Astrocyte (in vitro differentiated cells and primary cell): ENCODE measurements at regions not wholly inside any gene's neighbourhood (a gene's known extent, or its start where the extent isn't known, plus 50 kb on each side); places are given as distances from the start of the nearest gene placed in this dataset.
A peak's percentile ranks its signal among the peaks of the same experiment; 100 is the strongest.

ENCODE experiments used
- DNase-seq: peaks from one replicate; pipeline ENCODE4 v3.0.0-alpha.2; 2010; ENCODE audit warnings: low read depth
- FAIRE-seq: peaks from 2 replicates; lab custom pipeline; 2011; peaks lifted over from hg19 to GRCh38; lab: Jason Lieb, UNC
- H2AFZ ChIP-seq: 2 replicates; pipeline ENCODE4 v1.6.0; 2012; ENCODE audit warnings: low read depth, low read length, inconsistent platforms
- H3K27ac ChIP-seq: 2 replicates; pipeline ENCODE4 v1.5.1; 2011; ENCODE audit warnings: low read depth, low read length, inconsistent platforms
- H3K27me3 ChIP-seq: 2 replicates; pipeline ENCODE4 v1.6.0; 2011; ENCODE audit warnings: low read length, inconsistent platforms; ENCODE audit not compliant: insufficient read depth
- H3K36me3 ChIP-seq: 2 replicates; pipeline ENCODE4 v1.5.1; 2011; ENCODE audit warnings: low read length, inconsistent platforms; ENCODE audit not compliant: insufficient read depth
- H3K4me1 ChIP-seq: 2 replicates; pipeline ENCODE4 v1.5.1; 2011; ENCODE audit warnings: low read length, inconsistent platforms; ENCODE audit not compliant: insufficient read depth
- H3K4me2 ChIP-seq: 2 replicates; pipeline ENCODE4 v1.6.0; 2012; ENCODE audit warnings: low read length, inconsistent platforms
- H3K4me3 ChIP-seq: 2 replicates; pipeline ENCODE4 v1.5.1; 2011; ENCODE audit warnings: low read depth, mild to moderate bottlenecking, low read length, inconsistent platforms; ENCODE audit not compliant: insufficient read depth
- H3K79me2 ChIP-seq: 2 replicates; pipeline ENCODE4 v1.6.0; 2012; ENCODE audit warnings: mild to moderate bottlenecking, low read length, inconsistent platforms; ENCODE audit not compliant: insufficient read depth
- H3K9ac ChIP-seq: 2 replicates; pipeline ENCODE4 v1.6.0; 2012; ENCODE audit warnings: mild to moderate bottlenecking, low read length, inconsistent platforms
- H3K9me3 ChIP-seq: 2 replicates; pipeline ENCODE4 v1.5.1; 2012; ENCODE audit warnings: low read depth, mild to moderate bottlenecking, low read length, inconsistent platforms; ENCODE audit not compliant: insufficient read depth
- H4K20me1 ChIP-seq: 2 replicates; pipeline ENCODE4 v1.6.0; 2012; ENCODE audit warnings: low read length, inconsistent platforms; ENCODE audit not compliant: insufficient read depth
- H3K27ac Mint-ChIP-seq: one replicate; pipeline ENCODE4 v1.8.0; 2021; ENCODE audit warnings: mild to moderate bottlenecking, mixed read lengths; ENCODE audit not compliant: unreplicated experiment
- H3K27me3 Mint-ChIP-seq: one replicate; pipeline ENCODE4 v1.8.0; 2021; ENCODE audit warnings: low read depth, mixed read lengths; ENCODE audit not compliant: unreplicated experiment
- H3K36me3 Mint-ChIP-seq: one replicate; pipeline ENCODE4 v1.8.0; 2021; ENCODE audit warnings: low read depth, mixed read lengths; ENCODE audit not compliant: unreplicated experiment
- H3K4me1 Mint-ChIP-seq: one replicate; pipeline ENCODE4 v1.8.0; 2021; ENCODE audit warnings: low read depth, mixed read lengths; ENCODE audit not compliant: unreplicated experiment
- H3K4me3 Mint-ChIP-seq: one replicate; pipeline ENCODE4 v1.8.0; 2021; ENCODE audit warnings: mild to moderate bottlenecking, moderate library complexity, mixed read lengths; ENCODE audit not compliant: unreplicated experiment
- H3K9me3 Mint-ChIP-seq: one replicate; pipeline ENCODE4 v1.8.0; 2021; ENCODE audit warnings: mild to moderate bottlenecking, mixed read lengths; ENCODE audit not compliant: unreplicated experiment
- EZH2 ChIP-seq: IDR thresholded peaks from 2 replicates; pipeline ENCODE4 v1.6.1; 2012; ENCODE audit warnings: mild to moderate bottlenecking, low read length, inconsistent platforms; ENCODE audit not compliant: insufficient read depth
- TF ChIP-seq, protein P1 (sequence below): IDR thresholded peaks from 2 replicates; pipeline ENCODE4 v1.5.1; 2011; ENCODE audit warnings: low read depth, mild to moderate bottlenecking, inconsistent platforms, low read length, moderate library complexity; ENCODE audit not compliant: insufficient read depth

- no peaks in the 10 kb centered on the region for H3K9me3 Mint-ChIP-seq
- FAIRE-seq (no peak), DNase-seq (no peak)
- H4K20me1 ChIP-seq, result no peaks in the 10 kb centered on the region
- H3K4me1 Mint-ChIP-seq, result no peaks in the 10 kb centered on the region
- no peaks in the 10 kb centered on the region for H3K79me2 ChIP-seq
- no peaks in the 10 kb centered on the region for H3K36me3 Mint-ChIP-seq
- no peaks in the 10 kb centered on the region for H3K27me3 ChIP-seq
- H3K4me3 ChIP-seq, result no peak overlapping the region
- no peak for TF ChIP-seq EZH2
- TF ChIP-seq, protein P1, sequence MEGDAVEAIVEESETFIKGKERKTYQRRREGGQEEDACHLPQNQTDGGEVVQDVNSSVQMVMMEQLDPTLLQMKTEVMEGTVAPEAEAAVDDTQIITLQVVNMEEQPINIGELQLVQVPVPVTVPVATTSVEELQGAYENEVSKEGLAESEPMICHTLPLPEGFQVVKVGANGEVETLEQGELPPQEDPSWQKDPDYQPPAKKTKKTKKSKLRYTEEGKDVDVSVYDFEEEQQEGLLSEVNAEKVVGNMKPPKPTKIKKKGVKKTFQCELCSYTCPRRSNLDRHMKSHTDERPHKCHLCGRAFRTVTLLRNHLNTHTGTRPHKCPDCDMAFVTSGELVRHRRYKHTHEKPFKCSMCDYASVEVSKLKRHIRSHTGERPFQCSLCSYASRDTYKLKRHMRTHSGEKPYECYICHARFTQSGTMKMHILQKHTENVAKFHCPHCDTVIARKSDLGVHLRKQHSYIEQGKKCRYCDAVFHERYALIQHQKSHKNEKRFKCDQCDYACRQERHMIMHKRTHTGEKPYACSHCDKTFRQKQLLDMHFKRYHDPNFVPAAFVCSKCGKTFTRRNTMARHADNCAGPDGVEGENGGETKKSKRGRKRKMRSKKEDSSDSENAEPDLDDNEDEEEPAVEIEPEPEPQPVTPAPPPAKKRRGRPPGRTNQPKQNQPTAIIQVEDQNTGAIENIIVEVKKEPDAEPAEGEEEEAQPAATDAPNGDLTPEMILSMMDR, result no peak
- H3K27ac ChIP-seq, result no peak overlapping the region
- no peaks in the 10 kb centered on the region for H3K27me3 Mint-ChIP-seq
- H3K27ac Mint-ChIP-seq, result no peak overlapping the region
- no peak overlapping the region for H3K9ac ChIP-seq
- no peak overlapping the region for H3K4me3 Mint-ChIP-seq
- no peak overlapping the region for H2AFZ ChIP-seq
- H3K4me2 ChIP-seq, result no peak overlapping the region
- H3K9me3 ChIP-seq, result no peaks in the 10 kb centered on the region
- no peaks in the 10 kb centered on the region for H3K36me3 ChIP-seq
- H3K4me1 ChIP-seq, result no peaks in the 10 kb centered on the region
Measured at GRCh38 chrX:85569096-85569495, 189.6 kb upstream of the POF1B start.

DNA sequence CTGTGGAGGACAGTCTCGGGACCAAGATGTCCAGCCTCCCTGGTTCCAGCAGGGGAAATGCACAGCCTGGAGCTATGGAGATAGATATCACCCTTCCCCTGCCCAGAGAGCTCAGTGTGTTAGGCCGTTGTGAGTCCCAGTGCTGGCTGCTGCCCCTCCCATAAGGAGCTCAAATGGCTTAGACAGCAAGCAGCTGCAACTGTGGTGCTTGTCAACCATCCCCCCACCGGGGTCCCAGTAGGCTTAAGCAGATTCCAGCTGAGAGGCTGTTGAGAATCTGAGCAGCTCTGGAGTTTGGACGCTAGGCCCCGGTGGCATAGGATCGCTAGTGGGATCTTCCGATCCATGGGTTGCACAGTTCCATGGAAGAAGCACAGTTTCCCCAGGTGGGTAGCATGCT lies 181.8 kb upstream of the POF1B start:
- Mint-ChIP-seq H3K4me3 (no peak overlapping the region), H3K27ac (no peak overlapping the region), H3K27me3 (no peaks in the 10 kb centered on the region), H3K4me1 (no peaks in the 10 kb centered on the region), H3K36me3 (no peaks in the 10 kb centered on the region), H3K9me3 (no peaks in the 10 kb centered on the region)
- no peaks in the 10 kb centered on the region for H3K4me1 ChIP-seq
- H3K79me2 ChIP-seq, result no peaks in the 10 kb centered on the region
- FAIRE-seq, result no peak
- TF ChIP-seq EZH2, result no peak
- TF ChIP-seq, protein P1, result no peak
- no peaks in the 10 kb centered on the region for H3K27me3 ChIP-seq
- H3K9ac ChIP-seq, result no peak overlapping the region
- H3K36me3 ChIP-seq, result no peaks in the 10 kb centered on the region
- no peak overlapping the region for H3K27ac ChIP-seq
- H3K9me3 ChIP-seq, result peaks cover 2% of the 10 kb centered on the region
- no peak overlapping the region for H2AFZ ChIP-seq
- no peak for DNase-seq
- H4K20me1 ChIP-seq, result no peaks in the 10 kb centered on the region
- no peak overlapping the region for H3K4me2 ChIP-seq
- no peak overlapping the region for H3K4me3 ChIP-seq

DNA sequence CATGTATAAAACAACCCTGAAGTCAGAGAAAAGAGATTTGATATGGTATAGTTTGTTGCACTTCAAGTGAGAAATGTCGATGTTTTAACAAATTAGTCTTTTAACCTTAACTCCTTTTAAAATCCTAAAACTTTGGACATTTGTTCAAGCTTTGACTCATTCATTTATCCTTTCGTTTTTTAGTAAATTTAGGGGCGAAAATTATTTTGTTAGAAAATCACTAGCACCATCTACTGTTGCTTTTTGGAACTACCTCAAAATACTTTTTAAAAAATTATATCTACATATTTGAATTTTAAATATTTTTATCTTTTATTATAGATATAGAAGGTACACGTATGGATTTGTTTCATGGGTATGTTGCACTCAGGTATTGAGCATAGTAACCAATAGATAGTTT lies 165.1 kb upstream of the POF1B start:
- no peak overlapping the region for H2AFZ ChIP-seq

More for the DNA sequence above, 165.1 kb upstream of the POF1B start:
- Histone ChIP-seq H3K36me3 (no peaks in the 10 kb centered on the region), H3K4me2 (no peak overlapping the region), H3K27ac (no peak overlapping the region), H4K20me1 (no peaks in the 10 kb centered on the region), H3K4me3 (no peak overlapping the region), H3K27me3 (no peaks in the 10 kb centered on the region), H3K9ac (no peak overlapping the region), H3K4me1 (no peaks in the 10 kb centered on the region), H3K79me2 (no peaks in the 10 kb centered on the region), H3K9me3 (no peaks in the 10 kb centered on the region)
- Mint-ChIP-seq H3K27ac (no peak overlapping the region), H3K4me3 (no peak overlapping the region), H3K36me3 (no peaks in the 10 kb centered on the region), H3K9me3 (no peaks in the 10 kb centered on the region), H3K4me1 (no peaks in the 10 kb centered on the region), H3K27me3 (no peaks in the 10 kb centered on the region)
- DNase-seq (no peak), FAIRE-seq (no peak)
- TF ChIP-seq, protein P1, result peak; percentile 14
- TF ChIP-seq EZH2, result no peak
